ENCODE measurements at regions not wholly inside any gene's neighbourhood (a gene's known extent, or its start where the extent isn't known, plus 50 kb on each side); places are given as distances from the start of the nearest gene placed in this dataset.

GRCh38 chr2:120577721-120578295, 157.9 kb upstream of the GLI2 start:
- no peaks in the 10 kb centered on the region for H3K27me3 ChIP-seq (ENCODE audit: low read depth)
- H3K36me3 ChIP-seq, result no peaks in the 10 kb centered on the region
- H3K9me3 ChIP-seq (replicated peaks), result peaks cover 3% of the 10 kb centered on the region
- H3K4me3 ChIP-seq, result no peak overlapping the region
- no peak for TF ChIP-seq CTCF (IDR thresholded peaks at IDR 0.05; ENCODE audit: borderline replicate concordance)
- no peak overlapping the region for H3K27ac ChIP-seq (replicated peaks)
- intact Hi-C loops (cut with micrococcal nuclease), result no loop called here
- H3K4me1 ChIP-seq, result peaks cover 26% of the 10 kb centered on the region
- DNase-seq, result no peak

GRCh38 chr2:120578576-120579352, 156.9 kb upstream of the GLI2 start:
- no peak for DNase-seq
- Histone ChIP-seq H3K9me3 (replicated peaks) (peaks cover 8% of the 10 kb centered on the region), H3K4me3 (no peak overlapping the region), H3K27me3 (ENCODE audit: low read depth) (no peaks in the 10 kb centered on the region), H3K4me1 (peaks cover 25% of the 10 kb centered on the region), H3K36me3 (no peaks in the 10 kb centered on the region), H3K27ac (replicated peaks) (no peak overlapping the region)
- TF ChIP-seq CTCF (IDR thresholded peaks at IDR 0.05; ENCODE audit: borderline replicate concordance), result no peak
- intact Hi-C loops (cut with micrococcal nuclease), result no loop called here

- Histone ChIP-seq H3K4me1 (peaks cover 21% of the 10 kb centered on the region), H3K27ac (replicated peaks) (no peak overlapping the region), H3K36me3 (no peaks in the 10 kb centered on the region), H3K9me3 (replicated peaks) (peaks cover 9% of the 10 kb centered on the region), H3K27me3 (ENCODE audit: low read depth) (peaks cover 8% of the 10 kb centered on the region), H3K4me3 (no peak overlapping the region)
- intact Hi-C loops (cut with micrococcal nuclease), result no loop called here
- DNase-seq, result no peak
- TF ChIP-seq CTCF (IDR thresholded peaks at IDR 0.05; ENCODE audit: borderline replicate concordance), result no peak
Measured at GRCh38 chr2:120579916-120580685, 155.6 kb upstream of the GLI2 start.

- H3K27ac ChIP-seq (replicated peaks), result no peak overlapping the region
- H3K9me3 ChIP-seq (replicated peaks), result peaks cover 15% of the 10 kb centered on the region
- no peak overlapping the region for H3K4me3 ChIP-seq
- intact Hi-C loops (cut with micrococcal nuclease), result no loop called here
- no peak for TF ChIP-seq CTCF (IDR thresholded peaks at IDR 0.05; ENCODE audit: borderline replicate concordance)
- H3K4me1 ChIP-seq, result peaks cover 21% of the 10 kb centered on the region
- no peak for DNase-seq
- H3K36me3 ChIP-seq, result no peaks in the 10 kb centered on the region
- H3K27me3 ChIP-seq (ENCODE audit: low read depth), result peaks cover 14% of the 10 kb centered on the region
Measured at GRCh38 chr2:120580709-120581108, 155.0 kb upstream of the GLI2 start.

- Histone ChIP-seq H3K9me3 (replicated peaks) (peaks cover 15% of the 10 kb centered on the region), H3K27ac (replicated peaks) (no peak overlapping the region), H3K4me1 (peaks cover 11% of the 10 kb centered on the region), H3K36me3 (no peaks in the 10 kb centered on the region), H3K4me3 (no peak overlapping the region), H3K27me3 (ENCODE audit: low read depth) (peaks cover 36% of the 10 kb centered on the region)
- DNase-seq, result no peak
- intact Hi-C loops (cut with micrococcal nuclease), result no loop called here
- TF ChIP-seq CTCF (IDR thresholded peaks at IDR 0.05; ENCODE audit: borderline replicate concordance), result no peak
Measured at GRCh38 chr2:120583121-120583520, 152.5 kb upstream of the GLI2 start.

Measured in left ventricle myocardium inferior (tissue), 1 donor.